Right renal cortex interstitium (tissue), 3 donors: ENCODE measurements at regions not wholly inside any gene's neighbourhood (a gene's known extent, or its start where the extent isn't known, plus 50 kb on each side); places are given as distances from the start of the nearest gene placed in this dataset.

Experiments
- DNase-seq, 3 donors: peaks; one replicate each; pipeline ENCODE4 v3.0.0-alpha.2; 2013; ENCODE audit warnings: low read depth in 3 of 3, low spot score in 2 of 3

DNA sequence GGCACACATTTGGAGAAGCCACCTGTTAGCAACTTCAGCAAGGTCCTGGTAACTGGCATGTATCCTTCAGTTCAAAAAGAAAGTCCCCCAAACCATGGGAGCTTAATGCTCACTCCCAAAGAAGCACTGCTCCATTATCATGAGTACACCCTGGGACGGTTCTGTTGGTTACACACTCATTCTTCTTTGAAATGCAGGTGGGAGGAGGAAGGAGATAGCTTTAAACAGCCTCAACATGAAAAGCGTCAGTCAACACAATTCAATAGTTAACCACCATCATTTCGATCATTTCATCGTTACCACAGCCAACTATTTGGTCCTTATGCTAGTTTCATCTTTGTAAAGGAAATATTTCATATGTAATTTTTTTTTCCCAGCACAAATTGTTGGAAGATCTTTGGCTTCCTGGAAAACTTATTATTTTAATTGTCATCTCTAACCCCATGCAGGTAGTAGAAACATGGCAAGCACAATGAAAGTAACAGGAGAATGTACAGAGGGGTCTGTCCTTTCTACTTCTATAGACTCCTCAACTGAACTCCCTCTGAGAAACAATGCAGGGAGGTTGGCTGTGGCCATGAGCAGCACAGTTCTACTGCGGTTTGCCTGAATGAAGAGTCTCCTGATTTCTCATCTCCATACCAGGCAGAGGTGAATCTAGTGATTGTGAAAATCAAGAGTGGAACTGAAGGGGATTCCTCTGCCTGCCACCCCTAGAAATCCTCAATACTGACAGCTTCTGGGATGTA is 196.4 kb upstream of the FOXN3 start:
- DNase-seq: no peak

DNA sequence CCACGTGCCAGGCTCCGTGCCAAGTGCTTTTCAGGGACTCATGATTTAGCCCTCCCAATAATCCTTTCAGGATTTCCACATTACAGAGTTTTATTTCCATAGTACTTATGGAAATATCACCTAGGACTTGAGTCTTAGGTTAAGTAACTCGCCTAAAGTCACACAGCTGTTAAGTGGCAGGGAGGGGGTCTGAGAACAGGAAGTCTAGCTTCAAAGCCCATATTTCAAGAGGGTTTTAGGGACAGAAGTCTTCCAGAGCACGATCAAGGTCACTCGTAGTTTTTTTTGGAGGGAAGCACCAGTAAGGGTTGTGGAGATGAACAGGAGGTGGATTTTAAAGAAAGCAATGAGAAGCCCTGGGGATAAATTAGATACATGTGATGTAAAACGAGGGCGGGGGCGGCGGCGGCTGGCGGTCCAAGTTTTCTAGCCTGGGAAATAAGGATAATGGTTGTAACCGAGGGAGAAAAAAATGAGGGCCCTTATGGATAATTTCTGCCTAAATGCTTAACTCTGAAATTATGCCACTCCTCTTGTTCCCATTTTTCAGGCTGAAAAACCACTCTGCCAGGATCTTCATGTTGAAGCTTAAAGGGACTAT is 192.6 kb upstream of the FOXN3 start:
- no peak for DNase-seq

DNA sequence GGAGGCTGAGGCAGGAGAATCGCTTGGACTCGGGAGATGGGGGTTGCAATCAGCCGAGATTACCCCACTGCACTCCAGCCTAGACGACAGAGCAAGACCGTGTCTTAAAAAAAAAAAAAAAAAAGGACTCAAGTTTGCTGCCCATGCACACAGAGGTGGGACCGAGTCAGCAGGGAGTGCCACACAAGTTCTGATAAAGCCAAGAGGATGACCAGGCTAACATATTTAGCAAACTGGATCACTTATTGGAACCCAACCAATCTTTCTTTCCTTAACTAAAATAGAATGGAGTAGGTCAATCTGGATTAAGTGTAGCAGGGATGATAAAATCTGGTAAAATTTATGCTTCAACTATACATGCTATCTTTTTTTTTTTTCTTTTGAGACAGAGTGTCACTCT is 190.4 kb upstream of the FOXN3 start:
- DNase-seq: no peak

DNA sequence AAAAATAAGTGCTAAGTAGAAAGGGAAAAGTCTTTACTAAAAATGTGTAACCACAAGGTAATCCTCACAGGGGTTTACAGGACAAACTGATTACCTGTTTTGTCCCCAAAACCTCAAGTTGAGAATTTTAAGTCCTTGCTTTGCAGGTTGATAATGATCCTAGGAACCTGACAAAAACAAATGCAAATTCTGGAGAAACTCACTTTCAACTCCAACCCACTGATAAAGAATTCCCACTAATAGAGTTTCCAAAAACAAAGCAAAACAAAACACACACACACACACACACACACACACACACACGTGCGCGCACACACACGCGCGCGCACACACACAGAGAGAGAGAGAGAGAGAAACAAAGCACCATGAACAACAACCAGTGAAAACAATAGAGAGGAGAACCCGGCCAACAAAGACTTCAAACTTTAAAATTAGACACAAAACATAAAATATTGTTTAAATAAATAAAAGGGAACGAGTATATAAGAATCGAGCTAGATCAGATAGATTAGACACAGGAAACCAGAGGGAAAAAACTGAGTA is 187.0 kb upstream of the FOXN3 start:
- no peak for DNase-seq

DNA sequence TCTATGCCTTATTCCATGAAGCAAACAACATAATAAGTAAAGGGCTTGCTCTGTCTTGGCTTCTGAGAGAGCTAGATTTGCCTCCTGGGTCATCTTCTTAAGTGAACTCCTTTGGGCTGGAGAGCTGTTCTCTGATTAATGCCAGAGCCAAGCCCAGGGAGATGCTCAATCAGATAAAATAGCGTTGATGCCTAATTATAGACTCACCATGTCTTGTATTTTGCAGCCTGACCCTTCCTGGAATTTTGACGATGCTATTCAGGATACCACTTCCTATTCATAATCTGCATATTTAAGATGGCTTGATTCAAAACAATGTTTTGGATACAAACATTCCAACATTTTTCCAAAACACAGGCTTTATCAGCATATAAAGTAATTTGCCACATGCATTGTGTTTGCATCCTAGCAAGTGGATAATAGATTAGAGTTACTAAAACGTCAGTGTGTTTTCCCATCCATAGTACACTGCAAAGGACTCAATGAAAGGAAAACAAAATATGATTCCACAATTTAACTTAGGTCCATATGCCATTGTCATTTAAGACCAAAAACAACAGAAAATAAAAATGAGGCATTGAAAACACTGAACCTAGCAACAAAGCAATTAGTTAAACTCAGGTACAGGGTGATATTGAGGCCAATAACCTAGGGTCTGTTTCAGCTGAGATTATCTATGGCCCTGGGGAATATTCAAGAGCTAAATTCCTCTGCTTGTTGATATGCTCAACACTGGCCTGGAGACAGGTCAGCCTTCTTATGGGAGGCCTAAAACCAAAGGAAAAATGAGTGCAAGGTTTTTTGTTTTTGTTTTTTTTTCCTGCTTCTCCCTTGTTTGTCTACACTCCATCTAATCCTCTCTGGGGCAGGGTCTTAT is 184.2 kb upstream of the FOXN3 start:
- DNase-seq: no peak

DNA sequence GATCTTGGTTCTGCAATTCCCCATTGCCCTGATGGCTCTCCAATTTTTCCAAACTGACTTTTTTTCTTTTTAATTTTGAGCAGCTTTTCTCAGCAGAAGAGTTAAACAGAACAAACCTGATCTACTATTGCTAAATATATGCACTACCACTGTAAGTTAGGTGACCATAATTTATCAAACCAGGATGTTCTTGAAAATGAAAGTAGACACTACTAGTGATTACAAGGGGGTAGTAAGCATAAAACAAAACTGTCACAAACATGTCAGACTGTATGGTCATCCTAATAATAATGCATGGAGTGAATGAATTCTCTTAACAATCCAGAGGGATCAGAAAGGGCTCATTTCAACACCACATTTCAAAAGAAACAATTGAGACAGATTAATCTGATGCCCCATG is 183.0 kb upstream of the FOXN3 start:
- DNase-seq: no peak

DNA sequence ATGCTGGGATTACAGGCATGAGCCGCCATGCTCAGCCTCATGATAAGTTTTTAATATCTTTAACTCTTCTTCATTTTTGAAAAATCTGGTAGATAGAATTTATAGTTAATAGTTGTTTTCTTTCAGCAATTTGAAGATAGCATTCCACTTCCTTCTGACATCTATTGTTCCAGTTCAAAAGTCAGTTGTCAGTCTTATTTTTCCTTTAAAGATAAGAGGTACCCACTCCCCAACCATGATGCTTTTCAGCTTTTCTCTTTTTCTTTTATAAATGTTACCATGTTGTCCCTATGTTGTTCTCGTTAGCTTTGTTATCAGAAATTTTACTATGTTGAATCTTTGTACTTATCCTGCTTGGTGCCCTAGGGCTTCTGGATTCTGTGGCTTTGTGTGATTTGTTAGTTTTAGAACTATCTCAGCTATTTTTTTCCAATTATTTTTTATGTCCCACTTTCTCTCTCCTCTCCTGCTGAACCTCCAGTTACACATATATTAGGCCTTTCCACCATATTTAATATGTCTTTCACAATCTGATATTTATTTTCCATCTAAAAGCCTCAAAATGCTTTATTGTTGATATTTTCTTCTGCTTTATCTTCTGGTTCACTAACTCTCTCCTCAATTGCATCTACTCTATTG is 181.6 kb upstream of the FOXN3 start:
- DNase-seq: no peak

DNA sequence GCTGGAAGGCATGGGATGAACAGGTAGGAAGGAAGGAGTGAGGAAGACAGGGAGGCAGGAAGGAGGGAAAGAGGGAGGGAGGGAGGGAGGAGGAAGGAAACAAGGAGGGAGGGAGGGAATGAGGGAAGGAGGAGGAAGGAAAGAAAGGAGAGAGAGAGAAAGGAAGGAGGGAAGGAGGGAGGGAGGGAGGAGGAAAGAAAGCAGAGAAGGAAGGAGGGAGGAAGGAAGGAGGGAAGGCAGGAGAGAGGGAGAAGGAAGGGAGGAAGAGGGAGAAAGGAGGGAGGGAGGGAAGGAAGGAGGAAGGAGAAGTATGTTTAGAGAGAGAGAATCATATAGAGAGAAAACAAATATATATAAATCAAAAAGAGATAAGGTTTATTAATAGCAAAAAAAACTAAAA is 175.9 kb upstream of the FOXN3 start:
- no peak for DNase-seq

DNA sequence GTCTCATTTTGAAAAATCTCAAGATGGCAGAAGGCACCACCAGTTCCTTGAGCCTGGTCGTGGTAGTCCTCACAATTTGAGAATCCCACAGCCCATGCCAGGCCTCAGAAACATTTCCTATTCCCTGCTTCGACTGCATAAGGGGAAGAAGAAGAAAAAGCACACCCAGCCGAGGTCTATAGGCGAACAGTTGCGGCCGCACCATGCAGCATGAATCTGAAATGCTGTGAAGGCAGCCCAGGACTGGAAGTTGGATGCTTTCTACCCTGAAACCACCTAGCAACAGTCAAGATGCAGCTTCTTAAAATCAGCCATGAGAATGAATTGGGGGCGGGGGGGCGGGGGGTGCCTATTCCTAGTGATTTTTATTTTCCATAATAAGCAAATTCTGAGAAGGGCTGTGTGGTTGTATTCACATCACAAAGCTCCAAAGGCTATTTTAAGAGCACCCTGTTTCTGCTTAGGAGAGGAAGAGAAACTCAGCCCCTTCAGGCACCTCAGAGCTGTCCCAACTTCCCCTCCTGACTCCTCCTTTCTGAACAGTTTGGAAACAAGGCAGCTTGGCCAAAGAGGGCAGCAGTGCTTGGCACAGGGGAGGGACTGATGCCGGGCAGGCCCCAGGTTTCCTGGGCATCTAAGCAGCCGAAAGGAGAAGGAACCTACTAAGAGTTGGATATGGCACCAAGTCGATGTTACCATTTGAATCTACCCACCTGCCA is 172.5 kb upstream of the FOXN3 start:
- DNase-seq: no peak

DNA sequence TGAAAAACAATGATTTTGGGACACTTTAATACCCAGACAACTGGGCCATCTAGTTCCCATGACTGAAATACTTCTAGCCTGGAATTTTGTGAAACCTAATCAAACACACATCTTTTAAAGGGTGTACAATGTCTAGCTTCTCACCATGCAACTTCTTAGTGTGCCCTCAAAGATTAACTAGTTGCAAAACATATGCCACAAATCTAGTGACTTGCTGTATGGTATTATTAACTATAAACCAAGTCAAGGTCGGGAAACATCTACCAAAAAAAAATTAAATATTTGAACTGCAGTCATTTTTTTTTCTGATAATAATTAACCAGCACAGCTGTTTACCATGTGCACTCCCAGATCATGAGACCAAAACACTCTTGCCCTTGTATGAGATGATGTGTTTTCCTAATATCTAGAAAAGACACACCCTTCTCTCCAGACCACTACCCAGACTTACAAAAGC is 171.8 kb upstream of the FOXN3 start:
- no peak for DNase-seq

DNA sequence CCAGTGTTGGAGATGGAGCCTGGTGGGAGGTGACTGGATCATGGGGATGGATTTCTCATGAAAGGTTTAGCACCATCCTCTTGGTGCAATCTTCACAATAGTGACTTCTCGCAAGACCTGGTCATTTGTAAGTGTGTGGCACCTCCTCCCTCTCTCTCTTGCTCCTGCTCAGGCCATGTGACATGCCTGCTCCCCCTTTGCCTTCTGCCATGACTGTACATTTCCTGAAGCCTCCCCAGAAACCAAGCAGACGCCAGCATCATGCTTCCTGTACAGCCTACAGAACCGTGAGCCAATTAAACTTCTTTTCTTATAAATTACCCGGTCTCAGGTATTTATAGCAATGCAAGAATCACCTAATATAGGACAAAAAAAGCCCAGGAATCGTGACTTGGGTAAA is 171.0 kb upstream of the FOXN3 start:
- no peak for DNase-seq

DNA sequence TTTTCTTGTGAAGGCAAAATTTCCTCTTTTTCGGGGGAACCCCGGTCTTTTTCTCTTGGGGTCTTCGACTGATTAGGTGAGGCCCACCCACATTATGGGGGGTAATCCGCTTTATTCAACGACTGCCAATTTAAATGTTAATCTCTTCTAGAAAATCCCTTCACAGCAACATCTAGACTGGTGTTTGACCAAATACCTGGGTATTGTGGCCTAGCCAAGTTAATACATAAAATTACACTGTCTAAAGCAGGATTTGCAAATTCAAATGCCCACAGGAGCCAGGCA is 170.0 kb upstream of the FOXN3 start:
- no peak for DNase-seq

DNA sequence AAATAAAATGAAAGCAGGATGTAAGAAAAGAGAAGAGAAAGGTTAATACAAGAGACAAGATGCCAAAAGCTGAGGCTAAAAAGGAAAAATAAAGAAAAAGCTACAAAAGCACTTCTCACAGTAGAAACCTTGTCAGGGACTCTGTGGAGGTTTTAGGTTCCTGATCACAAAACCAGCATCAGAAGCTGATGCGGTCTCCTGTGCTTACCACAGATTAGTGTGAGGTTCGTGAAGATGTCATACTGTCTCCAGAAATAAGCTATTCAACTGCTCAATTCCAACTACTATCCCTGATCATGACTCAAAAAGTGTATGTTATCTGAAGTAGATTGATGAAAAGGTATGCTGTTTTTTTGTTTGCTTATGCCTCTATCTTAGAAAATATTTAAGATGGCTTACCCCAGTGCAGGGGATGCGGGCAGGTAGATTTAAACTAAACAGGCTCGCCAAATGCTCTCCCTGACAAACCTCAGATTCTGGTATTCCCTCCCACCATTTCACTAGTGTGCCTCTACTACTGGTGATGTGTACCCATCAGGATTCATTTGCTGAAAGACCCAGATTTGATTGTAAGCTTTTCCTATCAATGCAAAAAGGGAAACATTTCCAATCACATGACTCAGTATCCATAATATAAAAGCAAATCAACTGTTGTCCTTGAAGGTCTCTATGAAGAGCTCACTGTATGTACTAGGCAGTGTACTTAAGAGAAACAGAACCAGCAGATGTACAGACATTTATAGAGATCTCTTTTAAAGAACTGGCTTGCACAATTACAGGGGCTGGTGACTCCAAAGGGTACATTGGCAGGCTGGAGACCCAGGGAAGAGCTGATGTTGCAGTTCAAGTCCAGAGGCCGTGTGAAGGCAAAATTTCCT is 169.5 kb upstream of the FOXN3 start:
- DNase-seq: no peak

DNA sequence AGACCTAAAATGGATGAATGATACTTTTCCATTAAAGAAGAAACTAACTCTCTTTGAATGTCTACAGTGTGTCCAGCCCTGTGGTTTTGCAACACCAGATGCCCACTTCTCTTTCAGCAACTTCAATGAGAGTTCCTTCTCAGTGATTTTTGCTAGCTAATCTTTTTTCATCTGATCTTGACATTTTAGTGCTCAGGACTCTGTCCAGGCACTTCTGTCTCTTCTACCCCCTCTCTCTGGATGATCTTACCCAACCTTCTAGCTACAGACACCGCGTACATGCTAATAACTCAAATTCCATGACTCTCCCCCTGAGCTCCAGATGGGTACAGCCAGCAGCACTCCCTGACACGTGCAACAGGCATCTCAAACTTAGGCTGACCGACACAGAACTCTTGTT is 161.1 kb upstream of the FOXN3 start:
- no peak for DNase-seq

DNA sequence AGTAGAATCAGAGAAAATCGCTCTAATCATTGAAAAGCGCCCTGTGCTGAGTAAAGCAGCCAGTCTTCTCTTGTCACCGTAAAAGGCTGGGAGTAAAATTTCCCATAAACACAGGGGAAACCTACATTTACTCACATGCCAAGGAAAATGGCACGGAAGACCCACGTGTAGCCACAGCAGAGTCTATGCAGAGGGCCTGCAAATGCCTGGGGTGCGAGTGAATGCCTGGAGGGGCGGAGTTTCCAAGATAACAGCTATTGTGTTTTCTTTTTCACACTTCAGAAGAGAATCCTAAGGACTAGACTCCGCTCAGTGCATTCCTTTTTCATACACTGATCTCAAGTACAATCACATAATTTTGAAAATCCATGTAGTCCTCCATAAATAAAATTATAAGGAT is 159.9 kb upstream of the FOXN3 start:
- no peak for DNase-seq

DNA sequence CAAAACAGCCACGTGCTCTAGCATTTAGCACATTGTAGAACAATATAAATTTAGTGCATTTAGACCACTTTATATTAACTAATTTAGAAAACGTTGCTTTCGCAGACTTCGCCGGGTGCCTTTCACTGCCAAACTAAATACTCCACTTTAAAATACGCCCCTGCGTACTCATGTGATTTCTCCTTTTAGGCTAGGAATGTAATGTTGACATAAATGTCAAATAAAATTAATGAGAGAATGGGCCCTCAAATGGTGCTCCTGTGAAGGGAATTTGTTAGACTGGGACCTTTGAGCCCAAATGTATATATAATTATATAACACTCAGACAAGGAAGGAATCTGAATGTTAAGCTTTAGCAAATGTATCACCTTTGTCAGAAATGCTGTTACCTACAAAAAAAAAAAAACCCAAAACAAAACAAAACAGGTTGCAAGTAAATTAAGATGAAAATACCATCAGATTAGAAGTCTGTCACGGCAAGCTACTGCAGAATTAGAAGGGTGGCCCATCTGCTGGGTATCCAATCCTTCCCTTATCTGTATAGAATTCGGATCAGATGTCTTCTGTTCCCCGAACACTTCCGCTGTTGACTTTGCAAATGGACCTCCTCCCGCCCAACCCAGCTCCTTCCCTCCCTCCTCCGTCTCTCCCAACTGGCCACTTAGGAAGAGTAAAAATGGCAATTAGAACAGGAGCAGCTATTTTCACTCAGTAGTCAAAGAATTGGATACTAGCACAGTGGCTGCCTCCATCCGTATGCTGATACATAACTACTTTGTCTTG is 159.3 kb upstream of the FOXN3 start:
- DNase-seq: peak in 2 of 3 donors; percentile 33 to 43

DNA sequence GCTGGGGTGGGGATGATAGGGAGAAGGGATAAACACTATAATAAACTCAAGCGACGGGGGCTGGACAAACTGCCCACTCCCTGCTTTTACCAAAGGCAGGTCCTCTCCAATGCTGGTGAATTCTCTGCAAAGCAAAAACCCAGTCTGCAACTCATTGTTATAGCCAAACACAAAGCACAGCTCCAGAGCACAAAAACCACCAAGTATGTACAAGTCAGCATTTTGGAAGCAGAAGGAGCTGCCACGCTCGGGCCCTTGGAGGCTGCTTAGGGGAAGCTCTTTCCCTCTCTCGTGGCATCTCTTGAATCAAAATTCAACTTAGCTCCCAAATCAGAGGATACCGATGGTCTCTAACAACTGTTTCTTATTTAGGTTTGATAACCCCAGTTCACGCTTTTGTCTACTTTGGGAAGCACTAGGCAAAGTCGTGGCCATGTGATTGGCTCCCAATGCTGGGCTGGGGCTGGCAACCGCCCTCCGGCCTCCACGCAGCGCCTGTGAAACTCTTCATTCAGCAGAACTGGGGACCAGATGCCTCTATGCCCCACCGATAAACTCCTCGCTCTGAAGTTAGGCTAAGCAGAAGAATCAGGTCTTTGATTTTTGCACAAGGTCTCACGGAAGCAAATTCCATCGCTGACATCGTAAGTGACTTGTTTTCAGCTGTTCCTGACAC is 158.5 kb upstream of the FOXN3 start:
- no peak for DNase-seq

DNA sequence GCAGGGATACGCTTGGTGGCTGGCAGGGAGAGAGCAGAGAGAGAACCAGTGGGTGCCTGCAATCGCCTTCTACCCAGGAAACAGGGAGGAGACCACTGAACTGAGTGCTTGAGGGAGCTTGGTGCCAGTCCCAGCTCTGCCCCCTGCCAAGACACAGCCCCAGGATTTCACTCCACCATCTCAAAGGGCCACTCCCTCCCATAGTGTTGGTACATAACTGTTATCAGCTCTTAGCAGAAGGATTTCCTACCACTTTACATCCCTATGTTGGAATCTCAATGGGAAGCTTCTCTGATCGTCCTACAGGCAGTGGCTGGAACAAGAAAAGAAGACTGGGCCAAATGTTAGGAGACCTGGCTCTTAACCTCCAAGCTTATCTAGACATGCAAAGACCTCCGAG is 157.4 kb upstream of the FOXN3 start:
- DNase-seq: no peak

DNA sequence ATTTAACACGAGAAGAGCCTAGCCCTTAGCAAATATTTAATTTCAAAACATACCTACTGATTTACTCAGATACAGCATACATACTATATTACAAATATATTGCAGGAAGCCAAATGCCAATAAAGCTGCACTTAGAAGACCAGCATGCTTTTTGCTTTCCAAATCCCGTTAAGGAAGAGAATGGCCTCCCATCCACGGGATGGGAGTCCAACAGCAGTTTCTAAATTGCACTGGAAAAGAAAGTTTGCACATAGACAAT is 156.3 kb upstream of the FOXN3 start:
- DNase-seq: no peak
